Thyroid gland (tissue), 4 donors: ENCODE measurements at regions not wholly inside any gene's neighbourhood (a gene's known extent, or its start where the extent isn't known, plus 50 kb on each side); places are given as distances from the start of the nearest gene placed in this dataset.

Experiments used
- DNase-seq, 2 donors: peaks; one replicate each; pipeline ENCODE4 v3.0.0-alpha.2; 2019
- H3K27ac ChIP-seq, 3 donors: fragments of 200-600 bp; sonication (generic); 1 replicate in 2 of 3; 2 replicates in 1 of 3; pipeline ENCODE4 v1.5.1; 2016 to 2019; ENCODE audit warnings: mild to moderate bottlenecking in 1 of 3, moderate library complexity in 1 of 3
- H3K27me3 ChIP-seq: fragments of 200-600 bp; sonication (generic); one replicate; pipeline ENCODE4 v1.5.1; 2019
- H3K36me3 ChIP-seq, 2 donors: fragments of 200-600 bp; sonication (generic); one replicate each; pipeline ENCODE4 v1.5.1; 2016 to 2019
- H3K4me1 ChIP-seq, 2 donors: fragments of 200-600 bp; sonication (generic); one replicate each; pipeline ENCODE4 v1.5.1; 2017 to 2019
- H3K4me3 ChIP-seq, 3 donors: fragments of 200-600 bp; sonication (generic); replicated peaks in 1 of 3; 1 replicate in 2 of 3; 2 replicates in 1 of 3; pipeline ENCODE4 v1.5.1; 2016; ENCODE audit warnings: mild to moderate bottlenecking in 1 of 3
- H3K9me3 ChIP-seq: fragments of 200-600 bp; sonication (generic); one replicate; pipeline ENCODE4 v1.5.1; 2017
- POLR2A ChIP-seq, 2 donors: fragments of 450-650 bp; IDR thresholded peaks; one replicate each; pipeline ENCODE4 v1.6.1; 2017; ENCODE audit warnings: antibody characterized with exemption in 2 of 2, mild to moderate bottlenecking in 2 of 2, moderate library complexity in 1 of 2
- WGBS, 2 donors: methylation state at CpG; one replicate each; pipeline ENCODE4 v1.1.5; 2017; 5-methylcytosine and 5-hydroxymethylcytosine counted together
- intact Hi-C: fragments of 100-400 bp; cut with DNase I; formaldehyde crosslinking; loops from one replicate; pipeline ENCODE4 v1.15.1; 2023
- TF ChIP-seq, protein P1 (sequence below), 6 experiments: fragments of 200-600 bp in 3 of 6; fragments of 450-650 bp in 3 of 6; sonication (generic) in 3 of 6; IDR thresholded peaks; one replicate each; pipeline ENCODE4 v1.5.1; 2016 to 2019; ENCODE audit warnings: antibody characterized with exemption in 6 of 6, mild to moderate bottlenecking in 2 of 6, inconsistent platforms in 1 of 6, moderate library complexity in 1 of 6

GRCh38 chr5:141737535-141737934 is 55.5 kb upstream of the ARAP3 start:
- H3K4me3 ChIP-seq = no peak overlapping the region
- 26 to 28% methylated on average over 4 of the region's 4 CpGs for WGBS, 2 donors
- TF ChIP-seq POLR2A (IDR thresholded peaks at IDR 0.05) = no peak
- TF ChIP-seq, protein P1, sequence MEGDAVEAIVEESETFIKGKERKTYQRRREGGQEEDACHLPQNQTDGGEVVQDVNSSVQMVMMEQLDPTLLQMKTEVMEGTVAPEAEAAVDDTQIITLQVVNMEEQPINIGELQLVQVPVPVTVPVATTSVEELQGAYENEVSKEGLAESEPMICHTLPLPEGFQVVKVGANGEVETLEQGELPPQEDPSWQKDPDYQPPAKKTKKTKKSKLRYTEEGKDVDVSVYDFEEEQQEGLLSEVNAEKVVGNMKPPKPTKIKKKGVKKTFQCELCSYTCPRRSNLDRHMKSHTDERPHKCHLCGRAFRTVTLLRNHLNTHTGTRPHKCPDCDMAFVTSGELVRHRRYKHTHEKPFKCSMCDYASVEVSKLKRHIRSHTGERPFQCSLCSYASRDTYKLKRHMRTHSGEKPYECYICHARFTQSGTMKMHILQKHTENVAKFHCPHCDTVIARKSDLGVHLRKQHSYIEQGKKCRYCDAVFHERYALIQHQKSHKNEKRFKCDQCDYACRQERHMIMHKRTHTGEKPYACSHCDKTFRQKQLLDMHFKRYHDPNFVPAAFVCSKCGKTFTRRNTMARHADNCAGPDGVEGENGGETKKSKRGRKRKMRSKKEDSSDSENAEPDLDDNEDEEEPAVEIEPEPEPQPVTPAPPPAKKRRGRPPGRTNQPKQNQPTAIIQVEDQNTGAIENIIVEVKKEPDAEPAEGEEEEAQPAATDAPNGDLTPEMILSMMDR (IDR thresholded peaks at IDR 0.05) = no peak
- intact Hi-C loops = no loop called here
- H3K36me3 ChIP-seq = no peaks in the 10 kb centered on the region
- DNase-seq = no peak
- H3K4me1 ChIP-seq = no peaks in the 10 kb centered on the region
- H3K27ac ChIP-seq = no peak overlapping the region
- no peaks in the 10 kb centered on the region for H3K27me3 ChIP-seq
- H3K9me3 ChIP-seq = no peaks in the 10 kb centered on the region

GRCh38 chr5:141735823-141736222 is 53.8 kb upstream of the ARAP3 start:
- TF ChIP-seq, protein P1 (IDR thresholded peaks at IDR 0.05) = no peak
- no peak for TF ChIP-seq POLR2A (IDR thresholded peaks at IDR 0.05)

GRCh38 chr5:141734501-141735229 is 52.6 kb upstream of the ARAP3 start:
- H3K27me3 ChIP-seq = no peaks in the 10 kb centered on the region
- no peak overlapping the region for H3K4me3 ChIP-seq
- WGBS, 2 donors = 23 to 44% methylated on average over 4 of the region's 4 CpGs
- H3K36me3 ChIP-seq = no peaks in the 10 kb centered on the region
- H3K27ac ChIP-seq = no peak overlapping the region
- H3K9me3 ChIP-seq = no peaks in the 10 kb centered on the region
- H3K4me1 ChIP-seq = no peaks in the 10 kb centered on the region
- TF ChIP-seq, protein P1 (IDR thresholded peaks at IDR 0.05) = no peak
- no peak for TF ChIP-seq POLR2A (IDR thresholded peaks at IDR 0.05)
- peak; percentile 40 to 60 for DNase-seq
- intact Hi-C loops = no loop called here

More at GRCh38 chr5:141735823-141736222, 53.8 kb upstream of the ARAP3 start:
- intact Hi-C loops = no loop called here
- 50 to 64% methylated on average over 1 of the region's 1 CpG for WGBS, 2 donors
- no peaks in the 10 kb centered on the region for H3K9me3 ChIP-seq
- H3K4me3 ChIP-seq = no peak overlapping the region
- H3K36me3 ChIP-seq = no peaks in the 10 kb centered on the region
- H3K27me3 ChIP-seq = no peaks in the 10 kb centered on the region
- H3K27ac ChIP-seq = no peak overlapping the region
- H3K4me1 ChIP-seq = no peaks in the 10 kb centered on the region
- no peak for DNase-seq

GRCh38 chr5:141733198-141733597 is 51.2 kb upstream of the ARAP3 start:
- Histone ChIP-seq H3K4me3 (no peak overlapping the region), H3K36me3 (no peaks in the 10 kb centered on the region), H3K27ac (no peak overlapping the region), H3K27me3 (no peaks in the 10 kb centered on the region), H3K9me3 (no peaks in the 10 kb centered on the region), H3K4me1 (no peaks in the 10 kb centered on the region)
- no peak for DNase-seq
- intact Hi-C loops = no loop called here
- 44 to 49% methylated on average over 2 of the region's 2 CpGs for WGBS, 2 donors
- TF ChIP-seq, protein P1 (IDR thresholded peaks at IDR 0.05) = no peak
- no peak for TF ChIP-seq POLR2A (IDR thresholded peaks at IDR 0.05)

DNA sequence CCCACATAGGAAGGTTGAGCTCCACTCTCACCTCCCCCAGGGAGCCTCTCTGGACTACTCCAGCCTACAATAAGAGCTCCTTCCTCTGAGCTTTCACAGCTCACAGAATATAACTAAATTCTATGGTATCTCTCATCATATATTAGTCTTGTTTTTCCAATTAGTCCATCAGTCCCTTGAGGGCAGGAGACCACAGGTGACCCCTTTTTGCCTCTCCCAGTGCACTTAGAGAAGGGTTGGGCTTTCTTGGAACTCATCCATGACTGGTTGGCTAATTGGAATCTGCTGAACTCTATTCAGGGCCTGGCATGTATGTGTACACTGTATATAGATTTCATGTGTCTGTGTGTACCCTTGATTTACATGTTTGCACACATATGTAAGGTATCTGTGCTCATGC is 50.4 kb upstream of the ARAP3 start:
- TF ChIP-seq, protein P1 (IDR thresholded peaks at IDR 0.05) = no peak
- no peak for TF ChIP-seq POLR2A (IDR thresholded peaks at IDR 0.05)
- H3K9me3 ChIP-seq = no peaks in the 10 kb centered on the region
- no peak overlapping the region for H3K4me3 ChIP-seq
- DNase-seq = no peak
- no peak overlapping the region for H3K27ac ChIP-seq
- no peaks in the 10 kb centered on the region for H3K4me1 ChIP-seq
- H3K27me3 ChIP-seq = no peaks in the 10 kb centered on the region
- H3K36me3 ChIP-seq = no peaks in the 10 kb centered on the region
- intact Hi-C loops = no loop called here
